DOHH2 (cell line): ENCODE measurements at regions not wholly inside any gene's neighbourhood (a gene's known extent, or its start where the extent isn't known, plus 50 kb on each side); places are given as distances from the start of the nearest gene placed in this dataset.
"Not testable (repeated sequence)": the region's sequence is repeated elsewhere in the genome, so short reads cannot be mapped to it uniquely, and the experiment has no call there.

Experiments used
- CTCF ChIP-seq: fragments of 200-600 bp; sonication (generic); IDR thresholded peaks from one replicate; pipeline ENCODE4 v1.5.1; 2014; ENCODE audit warnings: antibody characterized with exemption, mild to moderate bottlenecking, low read depth, low read length; ENCODE audit not compliant: poor library complexity, severe bottlenecking
- EZH2phosphoT487 ChIP-seq: fragments of 200-600 bp; sonication (generic); IDR thresholded peaks from 2 replicates; pipeline ENCODE4 v1.6.1; 2017; ENCODE audit warnings: borderline replicate concordance, mild to moderate bottlenecking, antibody characterized with exemption, low read length, moderate library complexity, mixed read lengths

DNA sequence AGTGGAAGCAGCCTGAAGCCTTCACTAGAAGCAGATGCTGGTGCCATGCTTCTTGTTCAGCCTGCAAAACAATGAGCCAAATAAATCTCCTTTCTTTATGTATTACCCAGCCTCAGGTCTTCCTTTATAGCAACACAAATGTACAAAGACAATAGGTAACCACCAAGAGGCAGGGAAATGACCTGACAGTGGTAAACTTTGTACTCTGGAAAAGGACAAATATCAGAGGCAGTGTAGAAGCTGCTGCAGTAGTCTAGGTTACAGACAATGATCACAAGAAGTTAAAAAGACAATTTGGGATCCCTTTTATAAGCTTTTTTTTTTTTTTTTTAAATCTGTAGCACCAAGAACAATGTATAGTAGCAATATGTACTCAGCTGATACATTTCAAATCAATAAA, 76.7 kb upstream of the POMZP3 start:
- TF ChIP-seq CTCF, EZH2phosphoT487: not testable (repeated sequence)
